CD4-positive, alpha-beta memory T cell (primary cell): ENCODE measurements at regions not wholly inside any gene's neighbourhood (a gene's known extent, or its start where the extent isn't known, plus 50 kb on each side); places are given as distances from the start of the nearest gene placed in this dataset.

Experiments used
- CTCF ChIA-PET: fragments of 350-600 bp; sonication (Branson Sonifier 250); formaldehyde crosslinking; loops from one replicate; lab custom pipeline; 2021; ENCODE audit warnings: inconsistent platforms; ENCODE audit not compliant: partially characterized antibody; lab: Charles Lee
- POLR2A ChIA-PET: fragments of 350-600 bp; sonication (Branson Sonifier 250); formaldehyde crosslinking; loops from one replicate; lab custom pipeline; 2021; ENCODE audit not compliant: partially characterized antibody; lab: Charles Lee
- DNase-seq, 5 donors: peaks; one replicate each; pipeline versions ENCODE4 v3.0.0 to v3.0.0-alpha.2; 2020 to 2022; ENCODE audit warnings: mixed read lengths in 1 of 5
- H3K27ac ChIP-seq: one replicate; pipeline ENCODE4 v1.7.0; 2013; ENCODE audit warnings: low read depth, low read length
- H3K27me3 ChIP-seq: 2 replicates; pipeline ENCODE4 v1.7.0; 2013; ENCODE audit warnings: mild to moderate bottlenecking, low read length, moderate library complexity; ENCODE audit not compliant: insufficient read depth
- H3K36me3 ChIP-seq: 2 replicates; pipeline ENCODE4 v1.7.0; 2013; ENCODE audit warnings: mild to moderate bottlenecking, low read length, moderate library complexity; ENCODE audit not compliant: insufficient read depth
- H3K4me1 ChIP-seq: 2 replicates; pipeline ENCODE4 v1.7.0; 2013; ENCODE audit warnings: mild to moderate bottlenecking, low read length, moderate library complexity; ENCODE audit not compliant: insufficient read depth
- H3K4me3 ChIP-seq, 2 donors: one replicate each; pipeline ENCODE4 v1.7.0; 2013; ENCODE audit warnings: low read length in 2 of 2, mild to moderate bottlenecking in 1 of 2
- H3K9me3 ChIP-seq, 2 donors: one replicate each; pipeline ENCODE4 v1.7.0; 2013; ENCODE audit warnings: low read length in 2 of 2, control low read depth in 1 of 2; ENCODE audit not compliant: control insufficient read depth in 1 of 2
- H3K27ac Mint-ChIP-seq, 7 donors: one replicate each; pipeline ENCODE4 v1.8.0; 2020 to 2021; ENCODE audit warnings: mixed read lengths in 7 of 7, mild to moderate bottlenecking in 6 of 7, inconsistent platforms in 3 of 7, moderate library complexity in 3 of 7
- H3K27me3 Mint-ChIP-seq, 2 donors: one replicate each; pipeline ENCODE4 v1.8.0; 2020 to 2021; ENCODE audit warnings: mixed read lengths in 2 of 2
- H3K36me3 Mint-ChIP-seq, 2 donors: one replicate each; pipeline ENCODE4 v1.8.0; 2020 to 2021; ENCODE audit warnings: mixed read lengths in 2 of 2, inconsistent platforms in 1 of 2, mild to moderate bottlenecking in 1 of 2
- H3K4me1 Mint-ChIP-seq, 4 donors: one replicate each; pipeline ENCODE4 v1.8.0; 2020 to 2021; ENCODE audit warnings: mixed read lengths in 4 of 4, mild to moderate bottlenecking in 1 of 4
- H3K4me3 Mint-ChIP-seq, 8 donors: one replicate each; pipeline ENCODE4 v1.8.0; 2020 to 2021; ENCODE audit warnings: mixed read lengths in 8 of 8, mild to moderate bottlenecking in 7 of 8, moderate library complexity in 6 of 8, inconsistent platforms in 3 of 8
- H3K9me3 Mint-ChIP-seq, 8 donors: one replicate each; pipeline ENCODE4 v1.8.0; 2020 to 2021; ENCODE audit warnings: mixed read lengths in 8 of 8, mild to moderate bottlenecking in 5 of 8, inconsistent platforms in 3 of 8, moderate library complexity in 1 of 8
- intact Hi-C: fragments of 100-400 bp; cut with micrococcal nuclease; formaldehyde crosslinking; loops from one replicate; pipeline ENCODE4 v1.15.1; 2023

DNA sequence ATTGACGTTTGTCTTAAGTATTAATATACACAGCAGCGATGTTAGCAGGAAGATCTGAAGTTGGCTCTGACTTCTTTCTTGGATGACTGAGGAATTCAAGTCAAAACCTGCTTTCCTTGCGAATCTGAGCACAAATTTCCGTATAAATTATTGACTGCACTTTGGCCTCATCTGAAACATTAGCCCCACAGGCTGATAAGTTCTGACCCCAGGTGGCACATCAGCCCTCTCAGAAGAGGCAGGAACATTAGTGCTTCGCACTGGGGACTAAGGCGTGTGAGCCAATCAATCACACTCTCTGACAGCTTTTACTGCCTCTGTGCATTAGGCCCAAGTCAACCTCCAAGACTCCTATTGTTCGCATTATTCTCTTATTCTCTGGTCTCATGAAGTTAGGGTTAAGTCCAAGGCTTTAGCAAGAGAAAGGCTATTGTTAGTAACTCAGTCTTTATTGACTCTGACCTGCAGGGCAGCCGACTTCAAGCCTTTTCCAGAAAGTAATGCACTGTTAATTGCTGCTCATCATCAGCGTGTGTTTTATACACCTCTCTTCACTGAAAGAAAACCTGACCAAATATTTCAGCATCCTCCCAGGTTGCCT is 84.2 kb downstream of the ZNF608 start:
- H3K27ac Mint-ChIP-seq = no peak overlapping the region
- H3K9me3 ChIP-seq = no peaks in the 10 kb centered on the region
- no peaks in the 10 kb centered on the region for H3K4me1 ChIP-seq
- H3K36me3 Mint-ChIP-seq = no peaks in the 10 kb centered on the region
- peaks cover 0 to 4% of the 10 kb centered on the region in 2 donors for H3K27me3 Mint-ChIP-seq
- no peaks in the 10 kb centered on the region for H3K9me3 Mint-ChIP-seq
- no peak overlapping the region for H3K4me3 ChIP-seq
- intact Hi-C loops = no loop called here
- no peaks in the 10 kb centered on the region for H3K4me1 Mint-ChIP-seq
- DNase-seq = no peak
- H3K27ac ChIP-seq = no peak overlapping the region
- no peak overlapping the region for H3K4me3 Mint-ChIP-seq
- POLR2A ChIA-PET = no interaction called here
- CTCF ChIA-PET = no interaction called here
- no peaks in the 10 kb centered on the region for H3K36me3 ChIP-seq
- H3K27me3 ChIP-seq = no peaks in the 10 kb centered on the region

DNA sequence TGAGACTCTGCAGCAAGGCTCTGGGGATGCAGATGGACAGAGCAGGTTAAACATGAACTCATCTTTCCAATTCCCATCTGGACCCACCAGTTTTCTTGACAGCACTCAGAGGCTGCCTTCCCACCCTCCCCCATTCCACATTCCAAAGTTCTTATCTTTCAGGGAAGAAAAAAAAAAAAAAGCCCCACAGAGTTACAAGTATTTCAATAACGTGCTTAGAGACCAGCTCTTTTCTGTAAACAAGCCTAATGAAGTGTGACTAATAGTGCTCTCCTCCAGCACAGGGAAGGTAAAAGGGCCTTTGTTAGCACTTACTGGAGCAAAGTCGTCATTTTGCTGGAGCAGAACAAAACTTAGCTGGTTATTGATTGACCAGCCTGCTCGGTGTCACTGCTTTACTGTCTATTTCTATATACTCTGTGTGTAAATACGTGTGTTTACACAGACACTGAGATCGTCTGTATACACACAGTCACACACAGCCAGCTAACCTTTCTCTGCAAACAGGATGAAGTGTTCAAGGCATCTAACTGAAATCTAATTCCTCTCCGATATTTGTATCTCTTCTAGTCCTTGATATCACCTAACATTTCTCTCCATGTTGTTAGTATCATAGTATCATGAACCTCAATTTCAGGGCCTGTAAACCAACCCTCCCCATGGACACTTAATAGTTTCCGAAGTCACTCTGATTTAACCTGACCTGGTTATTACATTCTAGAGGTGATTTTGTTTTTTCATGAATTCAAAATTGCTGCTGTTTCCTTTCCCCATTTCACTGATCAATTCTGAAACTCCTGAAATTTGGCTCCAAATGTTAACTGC is 84.9 kb downstream of the ZNF608 start:
- ChIA-PET POLR2A (no interaction called here), CTCF (no interaction called here)
- Histone ChIP-seq H3K27me3 (no peaks in the 10 kb centered on the region), H3K27ac (no peak overlapping the region), H3K4me3 (no peak overlapping the region), H3K36me3 (no peaks in the 10 kb centered on the region), H3K4me1 (no peaks in the 10 kb centered on the region), H3K9me3 (no peaks in the 10 kb centered on the region)
- no peaks in the 10 kb centered on the region for H3K36me3 Mint-ChIP-seq
- intact Hi-C loops = no loop called here
- H3K9me3 Mint-ChIP-seq = no peaks in the 10 kb centered on the region
- no peak for DNase-seq
- H3K4me1 Mint-ChIP-seq = no peaks in the 10 kb centered on the region
- no peak overlapping the region for H3K4me3 Mint-ChIP-seq
- peaks cover 0 to 4% of the 10 kb centered on the region in 2 donors for H3K27me3 Mint-ChIP-seq
- H3K27ac Mint-ChIP-seq = no peak overlapping the region

DNA sequence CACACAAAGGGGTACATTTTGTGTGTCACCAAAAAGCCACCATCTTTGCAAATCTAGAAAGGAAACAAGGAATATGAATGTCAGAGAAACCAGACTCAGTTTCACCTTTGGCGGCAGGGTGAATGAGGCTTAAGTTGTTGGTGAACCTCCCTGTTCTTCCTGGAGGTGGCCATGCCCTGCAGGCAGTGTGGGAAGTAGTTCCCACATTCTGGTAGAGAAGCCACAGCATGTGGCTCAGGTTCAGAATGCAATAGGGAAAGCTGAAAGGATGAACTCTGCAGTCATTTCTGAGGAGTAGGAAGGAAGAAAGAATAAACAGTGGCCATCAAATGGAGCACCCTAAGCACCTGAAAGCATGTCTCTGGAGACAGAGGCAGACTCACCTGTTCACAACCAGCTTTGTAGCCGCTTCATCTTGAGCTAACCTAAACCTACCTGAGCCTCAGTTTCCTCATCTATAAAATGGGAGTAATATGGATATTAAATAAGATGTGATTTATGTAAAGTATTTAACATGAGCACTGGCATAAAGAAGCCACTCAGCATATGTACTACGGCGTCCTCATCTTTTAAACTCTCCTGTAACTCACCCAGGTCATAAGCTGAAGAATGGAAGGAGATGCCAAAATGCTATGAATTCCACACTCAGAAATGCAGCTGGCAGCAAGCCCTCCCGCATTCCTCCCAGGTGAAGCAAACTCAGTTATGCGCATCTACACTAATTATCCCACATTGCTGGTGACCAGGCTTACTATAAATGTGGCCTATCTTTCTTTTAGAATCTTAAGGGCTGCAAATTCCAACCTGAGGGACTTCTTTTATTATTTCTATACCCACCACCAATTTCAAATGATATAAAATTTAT is 86.0 kb downstream of the ZNF608 start:
- Histone ChIP-seq H3K27me3 (no peaks in the 10 kb centered on the region), H3K4me3 (no peak overlapping the region), H3K9me3 (no peaks in the 10 kb centered on the region), H3K4me1 (no peaks in the 10 kb centered on the region), H3K36me3 (no peaks in the 10 kb centered on the region), H3K27ac (no peak overlapping the region)
- ChIA-PET CTCF (no interaction called here), POLR2A (no interaction called here)
- DNase-seq = no peak
- Mint-ChIP-seq H3K4me1 (no peaks in the 10 kb centered on the region), H3K27ac (no peak overlapping the region), H3K9me3 (no peaks in the 10 kb centered on the region), H3K27me3 (peaks cover 0 to 4% of the 10 kb centered on the region in 2 donors), H3K36me3 (no peaks in the 10 kb centered on the region), H3K4me3 (no peak overlapping the region)
- intact Hi-C loops = no loop called here

DNA sequence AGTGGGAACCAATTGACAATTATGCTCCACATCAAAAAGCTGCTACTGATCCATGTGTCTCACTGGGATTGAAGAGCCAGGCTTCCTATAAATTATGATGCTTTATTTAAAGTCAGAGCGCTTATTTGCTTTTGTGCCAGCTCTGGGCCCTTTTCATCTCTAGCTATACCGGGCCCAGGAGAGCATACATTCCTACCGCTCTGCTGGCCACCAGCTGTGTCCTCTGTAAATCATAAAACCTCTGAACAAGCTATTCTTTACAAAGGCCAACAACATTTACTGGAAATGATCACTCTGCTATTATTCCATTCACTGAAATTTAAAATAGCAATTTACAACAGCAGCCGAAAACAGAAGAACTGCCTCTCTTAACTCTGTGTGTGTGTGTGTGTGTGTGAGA is 86.6 kb downstream of the ZNF608 start:
- Mint-ChIP-seq H3K4me1 (no peaks in the 10 kb centered on the region), H3K9me3 (no peaks in the 10 kb centered on the region), H3K27ac (no peak overlapping the region), H3K27me3 (peaks cover 0 to 4% of the 10 kb centered on the region in 2 donors), H3K4me3 (no peak overlapping the region), H3K36me3 (no peaks in the 10 kb centered on the region)
- ChIA-PET CTCF (no interaction called here), POLR2A (no interaction called here)
- Histone ChIP-seq H3K4me1 (no peaks in the 10 kb centered on the region), H3K27ac (no peak overlapping the region), H3K9me3 (no peaks in the 10 kb centered on the region), H3K4me3 (no peak overlapping the region), H3K27me3 (no peaks in the 10 kb centered on the region), H3K36me3 (no peaks in the 10 kb centered on the region)
- DNase-seq = no peak
- intact Hi-C loops = no loop called here

DNA sequence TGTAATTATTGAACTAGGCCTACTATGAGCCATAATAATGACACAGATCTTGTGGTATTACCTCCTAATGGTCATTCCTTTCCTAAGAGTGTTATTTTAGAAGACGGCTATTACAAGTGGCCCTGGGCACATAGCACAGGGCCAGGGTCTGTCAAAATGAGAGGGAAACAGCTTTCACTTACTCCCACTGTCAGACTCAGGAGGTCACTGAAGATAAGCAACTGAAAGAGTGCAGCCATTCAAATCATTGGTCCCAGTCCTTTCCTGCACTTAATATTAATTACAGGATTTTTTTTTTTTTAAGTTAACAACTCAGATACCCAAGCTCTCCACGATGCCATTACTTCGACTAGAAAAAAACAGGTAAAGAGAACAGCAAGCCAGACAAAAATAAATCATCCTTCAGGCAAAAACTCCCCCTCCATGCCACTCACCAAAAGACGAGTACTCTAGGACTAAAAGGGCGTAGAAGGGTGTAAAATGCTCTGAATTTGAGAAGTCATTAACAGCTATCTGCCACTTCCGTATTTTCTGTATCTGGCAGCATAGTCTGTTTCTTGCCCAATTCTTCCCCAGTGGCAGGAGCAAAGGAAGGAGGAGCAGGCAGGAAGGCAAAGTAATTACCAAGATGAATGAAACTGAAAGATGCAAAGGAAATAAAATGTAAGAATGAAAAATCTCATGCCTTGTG is 87.4 kb downstream of the ZNF608 start:
- Mint-ChIP-seq H3K36me3 (no peaks in the 10 kb centered on the region), H3K27ac (no peak overlapping the region), H3K27me3 (peaks cover 0 to 4% of the 10 kb centered on the region in 2 donors), H3K4me1 (no peaks in the 10 kb centered on the region), H3K9me3 (no peaks in the 10 kb centered on the region), H3K4me3 (no peak overlapping the region)
- CTCF ChIA-PET = no interaction called here
- no peaks in the 10 kb centered on the region for H3K9me3 ChIP-seq
- no peak overlapping the region for H3K4me3 ChIP-seq
- H3K36me3 ChIP-seq = no peaks in the 10 kb centered on the region
- no peak overlapping the region for H3K27ac ChIP-seq
- H3K27me3 ChIP-seq = no peaks in the 10 kb centered on the region
- DNase-seq = no peak
- POLR2A ChIA-PET = no interaction called here
- intact Hi-C loops = no loop called here
- H3K4me1 ChIP-seq = no peaks in the 10 kb centered on the region

DNA sequence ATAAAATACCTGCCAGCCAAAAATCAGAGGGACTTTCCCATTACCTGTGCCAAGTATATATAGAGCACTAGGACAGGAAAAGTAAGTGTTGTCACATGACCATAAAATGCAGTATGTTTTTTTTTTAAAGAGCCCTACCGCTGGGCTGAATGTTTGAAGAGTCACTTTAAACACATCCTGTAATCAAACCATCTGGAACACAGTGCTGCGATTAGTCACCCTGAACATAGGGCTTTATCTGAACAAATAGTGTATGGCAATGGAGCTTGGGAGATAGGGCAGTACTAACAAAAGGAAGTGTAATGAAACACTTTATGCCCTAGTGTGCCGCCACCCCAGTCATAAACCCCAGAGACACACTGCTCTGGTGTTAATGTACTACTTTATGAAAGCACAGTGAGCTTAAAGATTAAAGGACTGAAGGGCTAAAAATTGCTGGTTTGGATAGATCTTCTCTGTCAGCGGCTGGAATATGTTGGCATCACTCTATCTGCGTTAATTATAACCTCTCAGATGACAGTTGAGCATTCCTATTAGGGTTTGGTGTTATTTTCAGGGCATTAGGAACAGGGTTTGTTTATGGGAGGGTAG is 90.4 kb downstream of the ZNF608 start:
- Mint-ChIP-seq H3K4me1 (peaks cover 4 to 13% (median 6%) of the 10 kb centered on the region in 4 donors), H3K36me3 (no peaks in the 10 kb centered on the region), H3K4me3 (no peak overlapping the region), H3K27ac (no peak overlapping the region), H3K27me3 (peaks cover 17 to 18% of the 10 kb centered on the region in 2 donors), H3K9me3 (peaks cover 0 to 5% (median 1%) of the 10 kb centered on the region in 8 donors)
- no peak overlapping the region for H3K27ac ChIP-seq
- ChIA-PET CTCF (no interaction called here), POLR2A (no interaction called here)
- intact Hi-C loops = no loop called here
- no peaks in the 10 kb centered on the region for H3K9me3 ChIP-seq
- DNase-seq = no peak
- H3K4me1 ChIP-seq = peaks cover 15% of the 10 kb centered on the region
- no peaks in the 10 kb centered on the region for H3K36me3 ChIP-seq
- H3K27me3 ChIP-seq = peaks cover 4% of the 10 kb centered on the region
- no peak overlapping the region for H3K4me3 ChIP-seq
